AG08396 (cell line): ENCODE measurements at regions not wholly inside any gene's neighbourhood (a gene's known extent, or its start where the extent isn't known, plus 50 kb on each side); places are given as distances from the start of the nearest gene placed in this dataset.

Experiments used
- DNase-seq: peaks from one replicate; pipeline ENCODE4 v3.0.0; 2012; ENCODE audit warnings: low spot score, mixed read lengths

DNA sequence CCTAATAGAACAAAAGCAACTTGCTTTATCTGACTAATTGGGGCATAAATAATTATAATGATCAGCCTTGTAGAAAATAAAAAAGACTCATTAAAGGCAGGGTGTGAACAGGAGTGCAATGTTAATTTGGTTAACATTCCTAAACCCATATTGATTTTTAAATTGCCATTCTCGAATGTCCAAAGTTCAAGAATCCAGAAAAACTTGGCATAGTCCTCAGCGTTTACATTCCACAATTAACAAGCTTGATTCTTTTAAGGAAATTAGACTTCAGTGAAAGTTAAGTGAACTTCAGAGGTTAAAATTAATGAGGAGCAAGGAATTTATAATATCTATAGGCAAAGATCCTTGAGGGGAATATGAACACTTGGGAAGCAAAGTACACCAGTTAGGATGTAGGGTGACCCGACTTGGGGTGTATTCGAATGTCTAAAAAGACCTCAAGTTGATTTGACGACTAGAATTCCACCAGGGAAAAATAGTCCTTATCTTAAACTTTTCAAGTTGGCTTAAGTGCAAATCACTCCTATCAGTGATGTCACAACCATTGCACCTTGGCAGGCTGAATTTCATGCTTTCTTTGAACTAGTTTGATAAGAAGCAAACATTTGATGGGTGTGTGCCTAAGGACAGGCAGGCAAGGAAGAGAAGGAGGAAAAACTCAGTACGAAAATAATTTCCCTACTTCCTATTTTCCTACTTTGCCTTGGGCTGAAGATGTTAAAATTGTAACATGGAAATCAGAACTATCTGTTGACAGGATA is 830.4 kb upstream of the COBL start:
- no peak for DNase-seq

DNA sequence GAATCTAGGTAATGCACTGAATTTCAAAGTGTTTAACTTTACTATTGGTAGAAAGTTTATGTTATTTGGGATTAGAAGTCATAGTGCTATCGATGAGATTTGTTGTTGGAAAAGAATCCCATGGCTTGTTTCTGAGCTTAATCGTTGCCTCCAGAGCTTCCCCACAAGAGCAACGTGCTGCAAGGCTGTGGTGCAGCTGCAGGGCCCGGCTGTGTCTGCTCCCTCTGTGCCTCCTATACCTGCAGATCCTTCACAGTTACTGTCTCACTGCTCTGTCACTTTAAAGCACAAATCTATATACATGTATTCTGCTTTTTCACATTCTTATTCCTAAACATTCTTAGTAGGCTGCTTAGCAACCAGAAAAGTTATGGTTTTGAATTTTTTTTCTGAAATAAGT is 826.6 kb upstream of the COBL start:
- no peak for DNase-seq

DNA sequence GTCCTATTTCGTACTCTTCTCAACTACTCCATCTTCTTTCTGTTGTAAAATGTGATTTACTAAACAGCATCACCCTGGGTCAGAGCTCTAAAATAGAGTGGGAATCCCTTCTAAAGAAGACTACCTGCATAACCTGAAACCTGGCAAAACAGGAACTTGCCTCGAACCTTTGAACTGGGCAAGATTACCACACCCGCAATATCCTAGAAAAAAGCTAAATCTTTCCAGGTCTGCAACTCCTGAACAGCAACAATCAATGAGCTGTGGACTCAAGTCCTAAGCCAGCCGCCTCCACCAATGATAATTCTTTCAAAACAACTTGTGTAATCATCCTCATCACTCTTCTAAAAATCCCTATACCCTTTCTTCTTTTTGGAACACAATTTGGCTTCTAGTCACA is 824.2 kb upstream of the COBL start:
- DNase-seq = no peak

DNA sequence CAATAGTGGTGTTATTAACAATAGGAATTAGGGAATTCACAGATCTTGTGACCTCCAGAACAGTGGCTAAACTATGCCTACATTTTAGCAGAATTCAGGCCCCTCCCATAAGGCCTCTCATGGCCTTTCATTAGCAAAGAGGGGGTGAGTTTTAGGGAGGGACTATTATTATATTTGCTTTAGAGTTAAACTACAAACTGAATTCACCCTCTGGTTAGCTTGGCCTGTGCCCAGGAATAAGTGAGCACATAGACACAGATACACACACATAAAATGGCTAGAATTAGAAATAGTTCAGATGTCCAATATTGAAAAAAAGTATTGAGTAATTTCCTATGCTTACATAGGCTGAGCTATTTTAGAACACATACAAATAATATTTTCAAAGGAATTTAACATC is 818.8 kb upstream of the COBL start:
- DNase-seq = no peak

DNA sequence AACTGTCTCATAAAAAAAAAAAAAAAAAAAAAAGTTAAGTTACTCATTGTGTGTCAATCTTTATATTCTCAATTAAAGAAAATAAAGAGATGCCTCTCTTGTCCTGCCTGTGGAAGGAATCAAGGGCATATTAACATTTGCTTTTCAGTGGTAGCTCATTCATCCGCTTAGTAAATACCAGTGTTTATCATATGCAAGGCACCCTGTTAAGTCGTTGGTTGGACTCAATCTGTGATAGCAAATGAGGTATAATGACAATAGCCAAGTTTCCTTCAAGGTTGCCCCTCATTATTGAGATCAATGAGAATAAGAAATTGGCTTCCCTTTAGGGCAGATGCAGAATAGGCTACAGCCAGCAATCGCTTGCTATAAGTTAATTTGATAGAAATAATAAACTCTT is 812.7 kb upstream of the COBL start:
- no peak for DNase-seq

DNA sequence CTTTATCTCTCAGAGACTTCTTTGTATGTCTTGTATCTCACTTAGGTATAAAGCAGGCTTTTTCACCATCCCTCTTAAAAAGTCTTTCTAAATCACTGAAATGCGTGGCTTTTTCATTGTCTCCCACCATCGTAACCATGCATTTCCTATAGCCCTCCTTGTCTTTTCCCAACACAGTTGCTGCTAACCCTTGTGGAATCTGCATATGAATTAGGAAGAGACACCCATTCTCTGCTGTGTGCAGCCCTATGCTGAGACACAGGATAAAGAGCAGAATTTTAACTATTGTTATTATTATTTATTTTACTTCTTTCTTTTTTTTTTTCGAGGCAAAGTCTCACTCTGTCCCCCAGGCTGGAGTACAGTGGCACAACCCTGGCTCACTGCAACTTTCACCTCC is 804.3 kb upstream of the COBL start:
- DNase-seq = no peak

DNA sequence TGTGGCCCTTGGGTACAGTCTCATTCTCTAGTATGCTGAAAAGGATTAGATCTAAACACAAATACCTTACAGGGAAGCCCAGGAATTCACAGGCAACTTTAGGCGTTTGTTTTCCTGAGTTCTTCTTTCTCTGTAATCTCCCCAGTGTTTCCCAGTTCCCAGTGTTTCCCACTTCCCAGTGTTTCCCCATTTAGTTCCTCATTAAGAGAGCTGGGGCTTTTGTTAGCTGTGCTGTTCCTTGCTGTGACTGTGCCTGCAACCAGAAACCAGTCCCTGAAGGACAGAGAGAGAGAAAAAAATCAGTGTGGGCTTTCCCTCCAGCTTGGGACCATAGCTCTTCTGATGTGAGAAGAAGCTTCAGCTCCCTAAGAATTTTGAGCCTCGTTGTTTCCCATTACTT is 802.9 kb upstream of the COBL start:
- no peak for DNase-seq

DNA sequence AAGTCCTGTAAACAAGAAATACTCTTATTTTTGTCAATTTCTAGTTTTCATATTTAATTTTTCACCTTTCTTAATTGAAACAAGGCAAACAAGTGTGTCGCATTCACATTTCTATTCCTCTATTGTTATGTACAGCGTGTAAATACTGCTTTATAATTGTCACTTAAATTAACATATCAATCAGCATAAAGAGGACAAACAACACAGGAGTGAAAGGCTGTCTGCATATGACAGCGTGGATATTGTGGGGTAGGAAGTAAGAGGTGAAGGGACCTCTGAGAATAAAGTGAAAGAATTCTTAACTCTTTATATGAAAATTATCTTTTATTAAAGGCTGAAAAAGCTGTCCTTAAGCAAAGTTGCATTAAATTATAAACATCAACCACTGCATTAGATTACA is 797.9 kb upstream of the COBL start:
- no peak for DNase-seq

DNA sequence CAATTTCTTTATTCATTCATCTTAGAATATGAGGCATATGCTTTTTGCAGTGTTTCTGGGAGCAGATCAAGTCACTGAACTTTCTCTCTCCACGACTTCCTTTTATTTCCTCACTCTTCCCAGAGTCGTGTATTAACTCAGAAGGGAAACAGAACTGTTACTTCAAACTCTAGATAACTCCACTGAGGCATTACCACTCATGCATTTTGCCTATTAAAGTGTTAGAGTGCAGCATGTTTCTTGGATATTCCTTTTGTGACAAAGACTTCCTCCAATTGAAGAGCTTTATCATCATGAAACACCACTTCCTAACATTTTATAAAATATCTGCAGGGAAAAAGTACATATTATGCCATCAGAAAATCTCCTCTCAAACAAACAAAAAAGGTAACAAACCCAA is 797.4 kb upstream of the COBL start:
- DNase-seq = no peak

DNA sequence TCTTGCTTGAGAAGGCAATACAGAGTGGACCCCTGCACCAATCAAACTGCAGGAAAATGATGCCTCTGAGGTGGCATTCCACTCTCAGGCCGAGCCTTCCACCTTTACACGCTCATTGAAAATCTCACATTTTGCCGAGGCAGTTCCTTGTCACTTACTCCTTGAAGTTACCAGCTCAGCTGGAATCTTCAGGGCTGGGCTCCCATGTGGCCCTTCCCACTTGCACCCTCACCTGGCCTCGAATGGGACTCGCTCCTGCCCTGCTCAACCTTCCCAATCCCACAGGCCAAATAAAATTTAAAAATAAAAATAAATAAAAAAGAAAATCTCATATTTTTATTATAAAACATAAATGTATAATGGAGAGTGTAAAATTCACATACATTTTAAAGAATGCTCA is 790.7 kb upstream of the COBL start:
- no peak for DNase-seq

DNA sequence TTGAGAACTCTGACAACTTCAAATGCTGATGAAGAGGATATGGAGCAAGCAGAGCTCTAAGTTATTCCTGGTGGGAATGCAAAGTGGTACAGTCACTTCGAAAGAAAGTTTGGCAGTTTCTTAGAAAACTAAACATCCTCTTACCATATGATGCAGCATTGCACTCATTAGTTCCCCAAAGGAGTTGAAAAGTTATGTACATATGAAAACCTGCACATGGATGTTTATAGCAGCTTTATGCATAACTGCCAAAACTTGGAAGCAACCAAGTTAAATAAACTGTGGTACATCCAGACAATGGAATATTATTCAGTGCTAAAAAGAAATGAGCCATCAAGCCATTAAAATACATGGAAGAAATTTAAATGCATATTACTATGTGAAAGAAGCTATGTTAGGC is 779.3 kb upstream of the COBL start:
- no peak for DNase-seq

DNA sequence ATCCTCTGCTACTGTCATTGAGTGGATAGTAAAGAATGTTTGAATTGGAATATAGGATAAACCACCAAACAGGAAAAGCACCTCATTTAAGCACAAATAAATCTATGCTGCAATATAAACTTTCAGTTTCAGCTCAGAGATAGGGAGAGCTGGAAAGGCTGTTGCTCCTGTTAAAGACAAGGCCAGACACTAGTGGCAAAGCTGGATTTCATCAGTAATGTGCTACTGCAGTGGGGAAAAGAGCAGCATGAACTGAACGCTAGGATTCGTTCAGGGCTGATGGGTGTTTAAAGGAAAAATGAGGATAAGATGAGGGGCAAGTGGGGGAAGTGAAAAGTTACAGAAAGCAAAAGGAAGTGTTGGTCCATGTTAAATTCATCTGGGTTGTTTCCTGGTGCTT is 775.4 kb upstream of the COBL start:
- DNase-seq = no peak

DNA sequence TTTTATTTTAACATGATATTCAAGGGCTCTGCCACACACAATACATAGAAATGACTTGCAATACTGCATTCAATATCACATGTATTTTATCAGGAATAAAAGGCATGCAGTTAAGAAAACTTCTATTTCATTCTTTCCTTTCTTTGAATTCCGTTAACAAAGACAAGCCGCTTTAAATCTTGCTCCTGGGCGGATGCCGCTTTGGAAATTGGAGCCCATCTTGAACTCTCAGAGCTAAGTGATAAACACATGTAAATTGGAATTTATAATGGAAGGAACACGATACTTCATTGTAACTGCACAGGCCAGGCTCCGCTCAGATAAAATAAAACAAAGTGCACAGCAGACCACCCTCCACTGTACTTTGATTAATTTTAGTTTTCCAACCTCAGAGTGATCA is 774.5 kb upstream of the COBL start:
- no peak for DNase-seq

DNA sequence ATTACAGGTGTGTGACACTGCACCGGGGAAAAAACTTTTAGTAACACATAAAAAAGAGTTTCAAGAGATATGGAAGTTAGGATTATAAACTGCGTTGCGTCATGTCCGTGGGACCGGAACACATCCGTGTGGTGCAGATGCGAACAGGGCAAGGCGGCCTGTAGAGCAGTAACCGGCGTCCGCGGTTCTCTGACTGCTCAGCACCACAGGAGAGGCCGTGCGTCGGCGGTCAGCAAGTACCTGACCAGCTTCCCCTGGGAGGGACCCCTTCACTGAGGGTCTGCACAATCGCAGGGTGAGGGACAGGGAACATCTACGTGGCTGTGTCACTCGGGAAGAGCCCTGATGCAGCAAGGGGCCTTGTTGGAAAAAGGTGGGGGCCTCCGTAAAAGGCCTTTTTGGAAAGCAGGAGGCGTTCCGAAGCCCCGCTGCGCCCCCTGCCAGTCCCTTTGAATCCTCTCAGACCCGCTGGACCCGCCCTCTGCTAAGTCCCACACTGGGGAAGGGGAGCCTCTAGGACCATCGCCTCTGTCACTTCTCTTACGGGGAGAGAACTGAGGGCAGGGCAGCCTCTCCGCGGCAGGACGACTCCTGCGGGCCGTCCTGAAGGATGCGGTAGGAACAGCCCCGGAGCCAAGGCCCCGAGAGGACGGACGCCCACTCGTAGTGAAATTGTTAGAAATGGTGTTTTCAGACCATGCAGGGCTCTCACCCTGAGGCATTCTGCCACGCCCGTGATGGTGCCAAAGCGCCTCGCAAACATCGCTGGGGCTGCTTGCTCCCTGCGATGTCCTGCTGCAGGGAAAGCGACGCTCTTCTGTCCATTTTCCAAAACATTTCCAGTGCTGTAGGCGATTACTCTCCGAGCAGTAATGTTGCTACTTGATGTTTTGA is 771.6 kb upstream of the COBL start:
- DNase-seq = no peak

DNA sequence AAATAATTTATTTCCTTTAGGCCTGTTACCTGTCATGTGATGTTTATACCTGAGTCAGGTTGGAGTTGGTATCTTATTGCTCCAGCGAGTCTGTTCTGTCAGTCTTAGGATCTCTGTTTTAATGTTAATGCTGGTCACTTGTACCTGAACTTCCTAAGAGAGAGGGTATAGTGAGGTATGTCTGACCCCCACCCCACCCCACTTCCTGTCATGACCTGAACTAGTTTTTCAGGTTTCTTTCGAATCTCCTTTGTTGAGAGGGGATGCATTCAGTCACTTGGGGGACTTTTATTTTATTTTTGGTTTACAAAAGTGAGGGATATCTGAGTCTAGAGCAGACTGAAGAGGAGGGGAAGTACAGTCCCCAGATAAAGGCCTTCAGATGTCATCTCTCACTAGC is 769.0 kb upstream of the COBL start:
- DNase-seq = no peak

DNA sequence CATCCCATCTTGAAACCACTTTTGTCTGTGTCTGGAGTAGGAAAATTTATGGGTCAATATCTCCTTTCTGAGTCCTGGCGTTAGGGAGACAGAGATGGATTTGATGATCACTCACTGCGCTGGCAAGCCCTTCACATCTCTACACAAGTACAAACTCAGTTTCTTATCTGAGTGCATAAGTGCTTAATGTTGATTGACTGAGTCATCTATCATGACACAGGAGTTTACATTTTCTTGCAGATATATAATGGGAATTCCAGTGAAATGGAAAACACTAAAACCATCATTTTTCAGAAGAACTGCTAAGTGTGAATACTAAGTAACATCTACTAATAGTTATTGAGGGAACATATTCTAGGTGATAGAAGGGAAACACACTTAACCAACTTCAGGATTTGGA is 763.9 kb upstream of the COBL start:
- no peak for DNase-seq

DNA sequence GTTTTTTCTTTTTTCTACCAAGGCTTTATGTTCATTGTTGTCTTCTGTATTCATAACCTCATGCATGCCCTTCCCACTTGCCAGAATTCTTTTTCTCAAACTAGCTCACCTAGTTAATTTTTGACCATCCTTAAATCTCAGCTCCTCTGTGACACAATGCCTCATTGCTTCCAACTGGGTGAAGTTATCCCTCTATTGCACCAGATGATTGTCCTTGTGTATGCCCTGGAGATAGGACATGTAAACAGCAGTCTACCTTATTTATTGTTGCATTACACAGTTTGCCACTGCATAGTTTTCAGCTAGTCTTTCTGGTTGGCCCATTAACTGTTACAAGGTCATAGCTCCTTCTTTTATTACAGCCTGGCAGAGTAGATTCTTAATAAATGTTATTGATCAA is 763.1 kb upstream of the COBL start:
- DNase-seq = no peak

DNA sequence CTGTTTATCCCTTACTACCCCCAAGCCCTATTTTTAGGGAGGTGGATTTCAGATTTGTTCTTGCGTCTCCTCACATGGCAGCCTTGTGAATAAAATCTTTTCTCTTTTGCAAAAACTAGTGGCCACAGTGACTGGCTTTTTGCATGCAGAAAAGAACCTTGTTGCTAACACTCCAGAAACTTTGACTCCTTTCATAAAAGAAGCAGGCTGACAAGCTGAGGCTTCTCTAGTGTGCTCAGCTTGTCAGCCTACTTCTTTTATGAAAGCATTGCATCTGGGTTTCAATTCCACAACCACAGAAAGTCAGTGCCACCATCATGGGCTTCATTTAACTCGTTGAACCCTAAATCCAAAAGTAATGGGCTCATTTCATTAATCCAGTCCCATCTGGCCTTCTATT is 761.0 kb upstream of the COBL start:
- no peak for DNase-seq

DNA sequence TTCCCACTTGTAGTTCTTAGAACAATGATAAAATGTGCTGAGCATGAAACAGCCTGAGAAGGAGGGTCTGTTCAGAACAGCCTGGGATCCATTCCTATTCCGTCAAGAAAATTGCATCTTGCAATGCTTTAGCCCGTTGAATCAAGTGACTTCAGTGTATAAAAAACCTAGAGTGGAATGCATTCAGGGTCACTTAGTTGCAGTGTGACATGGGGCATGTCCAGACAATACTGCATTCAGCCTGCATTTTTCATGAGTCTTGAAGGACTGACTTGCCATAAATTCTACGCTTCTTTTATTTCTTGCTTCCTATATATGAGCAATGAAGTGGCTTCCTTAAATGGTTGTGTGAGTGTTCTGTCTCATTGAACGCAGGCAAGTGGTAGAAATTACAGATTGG is 758.3 kb upstream of the COBL start:
- no peak for DNase-seq

DNA sequence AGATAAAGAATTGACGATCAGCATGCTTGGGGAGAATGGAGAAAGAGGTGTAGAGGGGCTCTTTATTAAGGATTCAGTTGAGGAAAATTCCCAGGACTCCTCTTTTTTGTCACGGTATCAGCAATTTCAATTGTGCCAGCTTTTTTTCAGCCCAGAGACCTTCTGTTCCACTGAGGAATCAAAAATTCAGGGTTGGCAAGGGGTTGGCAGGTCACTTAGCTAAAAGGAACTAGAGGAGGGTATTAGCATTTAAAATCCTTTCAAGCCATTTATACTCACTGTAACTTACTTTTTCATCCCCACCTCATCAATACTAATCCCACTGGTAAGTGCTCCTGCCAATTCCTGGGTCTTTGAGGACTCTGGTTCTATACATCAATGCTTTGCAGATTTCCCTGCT is 757.5 kb upstream of the COBL start:
- DNase-seq = no peak

DNA sequence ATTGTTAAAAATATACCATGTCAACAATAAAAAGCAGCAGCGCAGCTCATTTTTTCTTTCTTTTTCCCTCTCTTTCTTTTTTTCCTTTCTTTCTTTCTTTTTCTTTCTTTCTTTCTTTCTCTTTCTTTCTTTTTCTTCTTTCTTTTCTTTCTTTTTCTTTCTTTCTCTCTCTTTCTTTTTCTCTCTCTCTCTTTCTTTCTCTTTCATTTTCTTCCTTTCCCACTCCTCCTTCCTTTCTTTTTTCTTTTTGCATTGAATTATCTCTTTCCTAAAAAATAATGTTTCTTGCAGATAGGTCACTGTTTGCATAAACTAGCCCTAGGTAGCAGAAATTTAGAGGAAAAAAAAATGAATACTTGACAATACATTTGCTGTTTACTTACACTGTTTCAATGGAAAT is 755.1 kb upstream of the COBL start:
- no peak for DNase-seq

DNA sequence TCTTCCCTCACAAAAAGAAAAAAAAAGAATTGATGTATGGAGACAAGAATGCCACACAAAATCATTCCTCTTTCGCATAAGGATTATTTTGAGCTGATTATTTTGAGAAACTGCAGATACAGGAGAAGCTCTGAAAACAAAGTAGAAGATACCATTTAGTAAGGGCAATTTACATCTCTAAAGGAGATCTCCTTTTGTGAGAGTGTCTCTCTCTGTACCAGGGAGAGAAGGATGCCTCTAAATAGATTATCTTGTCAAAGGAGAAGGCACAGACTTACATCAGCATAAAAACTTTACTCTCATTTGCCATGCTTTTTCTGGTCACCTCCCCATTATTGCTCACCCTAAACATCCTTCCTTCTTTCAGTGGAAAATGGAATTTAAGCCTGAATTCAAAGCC is 747.9 kb upstream of the COBL start:
- DNase-seq = no peak

DNA sequence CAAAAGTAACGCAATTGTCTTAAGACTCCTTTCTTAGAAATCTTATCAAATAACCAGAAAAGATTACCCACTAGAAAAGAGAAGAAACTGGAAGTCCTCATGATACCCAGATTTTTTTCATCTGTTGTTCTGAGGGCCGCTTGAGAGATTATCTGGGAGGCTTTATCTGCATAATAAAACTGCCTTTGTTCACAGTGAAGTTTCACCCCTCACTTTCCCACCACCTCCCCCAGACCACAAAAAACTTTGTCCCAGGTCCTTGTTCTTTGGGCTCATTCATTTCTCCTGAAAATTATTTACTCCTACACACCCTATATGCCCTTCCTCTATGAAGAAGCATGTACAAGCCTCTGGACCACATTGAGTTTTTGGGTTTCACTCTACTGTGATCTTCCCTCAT is 745.1 kb upstream of the COBL start:
- DNase-seq = no peak

DNA sequence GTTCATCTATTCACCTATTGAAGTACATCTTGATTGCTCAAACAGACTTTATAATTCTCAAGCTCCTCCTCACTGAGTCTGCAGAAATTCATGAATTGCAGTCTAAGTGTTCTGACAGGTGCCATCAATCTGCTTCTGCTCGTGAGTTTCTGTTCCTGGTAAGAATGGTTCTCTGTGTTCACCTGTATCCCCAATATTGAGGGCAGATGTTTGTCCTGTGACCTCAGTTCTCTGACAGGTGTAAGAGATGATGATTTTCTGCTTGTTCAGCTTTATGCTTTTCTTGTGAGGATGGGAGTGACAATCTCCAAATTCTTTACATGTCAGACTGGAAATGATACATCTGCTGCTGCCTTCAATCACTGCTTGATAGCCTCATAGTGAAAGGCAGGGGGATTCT is 736.9 kb upstream of the COBL start:
- no peak for DNase-seq
